ENCODE measurements at regions not wholly inside any gene's neighbourhood (a gene's known extent, or its start where the extent isn't known, plus 50 kb on each side); places are given as distances from the start of the nearest gene placed in this dataset.

GRCh38 chr7:42580061-42580460, 331.8 kb downstream of the C7orf25 start:
- no peak overlapping the region for H3K4me3 ChIP-seq (ENCODE audit: low read depth, low read length)
- no peak for DNase-seq (ENCODE audit: low read depth)
- TF ChIP-seq CTCF (conservative IDR thresholded peaks at IDR 0.05; ENCODE audit: low read depth, low read length): no peak

- H3K4me3 ChIP-seq (ENCODE audit: low read depth, low read length): no peak overlapping the region
- no peak for DNase-seq (ENCODE audit: low read depth)
- TF ChIP-seq CTCF (conservative IDR thresholded peaks at IDR 0.05; ENCODE audit: low read depth, low read length): no peak
Observed at GRCh38 chr7:42575171-42575570, 336.7 kb downstream of the C7orf25 start.

GRCh38 chr7:42574685-42575084, 337.2 kb downstream of the C7orf25 start:
- TF ChIP-seq CTCF (conservative IDR thresholded peaks at IDR 0.05; ENCODE audit: low read depth, low read length): peak; percentile 52

GRCh38 chr7:42573881-42574672, 337.1 kb upstream of the GLI3 start:
- no peak for DNase-seq (ENCODE audit: low read depth)
- H3K4me3 ChIP-seq (ENCODE audit: low read depth, low read length): no peak overlapping the region

More at GRCh38 chr7:42574685-42575084, 337.2 kb downstream of the C7orf25 start:
- DNase-seq (ENCODE audit: low read depth): no peak
- H3K4me3 ChIP-seq (ENCODE audit: low read depth, low read length): no peak overlapping the region

GRCh38 chr7:42572561-42572960, 335.6 kb upstream of the GLI3 start:
- H3K4me3 ChIP-seq (ENCODE audit: low read depth, low read length): no peak overlapping the region
- no peak for TF ChIP-seq CTCF (conservative IDR thresholded peaks at IDR 0.05; ENCODE audit: low read depth, low read length)
- DNase-seq (ENCODE audit: low read depth): no peak

More at GRCh38 chr7:42573881-42574672, 337.1 kb upstream of the GLI3 start:
- no peak for TF ChIP-seq CTCF (conservative IDR thresholded peaks at IDR 0.05; ENCODE audit: low read depth, low read length)

GRCh38 chr7:42572056-42572455, 335.0 kb upstream of the GLI3 start:
- no peak for TF ChIP-seq CTCF (conservative IDR thresholded peaks at IDR 0.05; ENCODE audit: low read depth, low read length)
- DNase-seq (ENCODE audit: low read depth): no peak
- H3K4me3 ChIP-seq (ENCODE audit: low read depth, low read length): no peak overlapping the region

- TF ChIP-seq CTCF (conservative IDR thresholded peaks at IDR 0.05; ENCODE audit: low read depth, low read length): no peak
- H3K4me3 ChIP-seq (ENCODE audit: low read depth, low read length): no peak overlapping the region
- no peak for DNase-seq (ENCODE audit: low read depth)
Observed at GRCh38 chr7:42570944-42571343, 333.9 kb upstream of the GLI3 start.

All from epithelial cell of proximal tubule (primary cell).